Epithelial cell of esophagus (primary cell): ENCODE measurements at regions not wholly inside any gene's neighbourhood (a gene's known extent, or its start where the extent isn't known, plus 50 kb on each side); places are given as distances from the start of the nearest gene placed in this dataset.
"Not testable (repeated sequence)": the region's sequence is repeated elsewhere in the genome, so short reads cannot be mapped to it uniquely, and the experiment has no call there.

Experiments
- DNase-seq: peaks from one replicate; pipeline ENCODE4 v3.0.0; 2010; ENCODE audit warnings: low read depth
- H3K4me3 ChIP-seq: 2 replicates; pipeline ENCODE4 v1.5.1; 2011; ENCODE audit warnings: mild to moderate bottlenecking, low read length, control low read depth
- TF ChIP-seq, protein P1 (sequence below): IDR thresholded peaks from 2 replicates; pipeline ENCODE4 v1.5.1; 2011; ENCODE audit warnings: low read depth, mild to moderate bottlenecking, low read length, control low read depth, inconsistent platforms; ENCODE audit not compliant: insufficient read depth; ENCODE audit errors: missing control alignments

DNA sequence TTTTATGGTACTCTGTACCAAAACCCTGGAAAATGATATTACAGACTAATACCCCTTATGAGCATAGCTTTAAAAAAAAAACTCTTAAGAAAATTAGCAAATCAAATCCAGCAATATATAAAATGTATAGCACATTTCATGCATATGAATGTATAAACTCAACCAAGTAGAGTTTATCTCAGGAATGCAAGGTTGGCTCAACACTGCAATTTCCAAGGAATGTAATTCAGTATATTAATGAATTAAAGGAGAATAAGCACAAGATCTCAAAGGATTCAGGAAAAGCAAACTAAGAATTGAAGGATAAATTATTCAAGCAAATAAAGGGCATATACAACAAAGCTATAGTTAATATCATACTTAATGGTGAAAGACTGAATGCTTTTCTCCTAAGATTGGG lies 61.9 kb upstream of the RPL38 start:
- no peak for DNase-seq
- TF ChIP-seq, protein P1, sequence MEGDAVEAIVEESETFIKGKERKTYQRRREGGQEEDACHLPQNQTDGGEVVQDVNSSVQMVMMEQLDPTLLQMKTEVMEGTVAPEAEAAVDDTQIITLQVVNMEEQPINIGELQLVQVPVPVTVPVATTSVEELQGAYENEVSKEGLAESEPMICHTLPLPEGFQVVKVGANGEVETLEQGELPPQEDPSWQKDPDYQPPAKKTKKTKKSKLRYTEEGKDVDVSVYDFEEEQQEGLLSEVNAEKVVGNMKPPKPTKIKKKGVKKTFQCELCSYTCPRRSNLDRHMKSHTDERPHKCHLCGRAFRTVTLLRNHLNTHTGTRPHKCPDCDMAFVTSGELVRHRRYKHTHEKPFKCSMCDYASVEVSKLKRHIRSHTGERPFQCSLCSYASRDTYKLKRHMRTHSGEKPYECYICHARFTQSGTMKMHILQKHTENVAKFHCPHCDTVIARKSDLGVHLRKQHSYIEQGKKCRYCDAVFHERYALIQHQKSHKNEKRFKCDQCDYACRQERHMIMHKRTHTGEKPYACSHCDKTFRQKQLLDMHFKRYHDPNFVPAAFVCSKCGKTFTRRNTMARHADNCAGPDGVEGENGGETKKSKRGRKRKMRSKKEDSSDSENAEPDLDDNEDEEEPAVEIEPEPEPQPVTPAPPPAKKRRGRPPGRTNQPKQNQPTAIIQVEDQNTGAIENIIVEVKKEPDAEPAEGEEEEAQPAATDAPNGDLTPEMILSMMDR, result no peak
- no peak overlapping the region for H3K4me3 ChIP-seq

GRCh38 chr17:74143318-74143717 lies 60.2 kb upstream of the RPL38 start:
- H3K4me3 ChIP-seq, DNase-seq: not testable (repeated sequence)

DNA sequence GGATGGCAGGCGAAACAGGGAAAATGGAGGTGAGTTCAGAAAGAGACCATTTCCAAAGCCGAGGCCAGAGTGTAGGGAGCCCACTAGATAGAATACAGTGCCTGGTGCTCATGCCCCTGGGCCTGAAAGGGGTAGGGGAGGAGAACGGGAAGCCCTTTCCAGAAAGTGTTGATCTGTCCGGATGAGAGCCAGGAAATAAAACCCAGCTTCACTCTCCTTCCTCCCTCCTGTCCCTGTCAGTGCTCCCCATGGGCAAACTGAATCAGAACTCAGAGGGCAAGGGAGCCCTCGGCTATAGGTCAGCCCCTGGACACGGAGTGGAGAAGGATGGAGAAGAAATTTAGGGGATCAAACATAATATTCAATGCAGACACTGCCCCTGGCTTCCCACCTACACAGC lies 57.7 kb upstream of the RPL38 start:
- no peak for DNase-seq
- H3K4me3 ChIP-seq, result no peak overlapping the region
- TF ChIP-seq, protein P1, result no peak

GRCh38 chr17:74146196-74146595 lies 57.3 kb upstream of the RPL38 start:
- TF ChIP-seq, protein P1, result no peak
- DNase-seq, result no peak

DNA sequence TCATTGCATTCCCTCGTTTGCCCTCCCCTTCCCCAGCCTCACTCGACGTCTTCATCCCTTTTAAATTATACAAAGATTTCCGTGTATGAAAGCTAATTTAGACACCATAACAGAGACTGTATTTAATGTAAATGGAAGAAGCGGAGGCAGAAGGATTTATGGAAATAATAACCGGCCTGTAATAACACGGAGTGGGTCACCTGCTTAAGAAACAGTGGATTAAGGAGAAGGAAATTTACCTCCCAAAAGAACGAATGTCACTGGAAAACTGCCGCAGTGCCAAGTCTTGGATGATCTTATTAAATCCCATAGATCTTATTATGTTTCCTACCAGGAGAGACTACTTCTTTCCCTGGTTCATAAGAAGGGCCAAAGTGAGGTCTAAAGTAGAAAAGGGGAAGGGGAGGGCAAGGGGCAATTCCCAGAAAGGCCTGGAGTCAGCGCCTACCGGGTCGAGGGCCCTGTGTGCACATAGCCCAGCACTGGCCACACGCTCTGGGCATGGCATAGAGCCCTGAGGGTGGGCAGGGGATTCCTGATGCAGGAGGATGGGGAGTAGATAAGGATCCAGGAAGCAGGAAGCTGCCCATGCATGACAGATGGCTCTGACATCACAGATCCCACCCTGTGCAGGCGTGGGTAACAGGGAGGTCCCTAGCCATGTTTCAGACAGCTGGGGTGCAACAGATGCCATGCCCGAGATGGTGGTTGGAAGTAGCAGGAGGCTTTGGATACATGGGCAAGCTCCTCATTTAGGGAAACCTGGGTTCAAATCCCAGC lies 56.2 kb upstream of the RPL38 start:
- DNase-seq, result no peak
- H3K4me3 ChIP-seq, result no peak overlapping the region
- TF ChIP-seq, protein P1, result no peak

More at GRCh38 chr17:74146196-74146595, 57.3 kb upstream of the RPL38 start:
- H3K4me3 ChIP-seq, result no peak overlapping the region

GRCh38 chr17:74147966-74148365 lies 55.5 kb upstream of the RPL38 start:
- H3K4me3 ChIP-seq, result no peak overlapping the region
- TF ChIP-seq, protein P1, result no peak
- no peak for DNase-seq

DNA sequence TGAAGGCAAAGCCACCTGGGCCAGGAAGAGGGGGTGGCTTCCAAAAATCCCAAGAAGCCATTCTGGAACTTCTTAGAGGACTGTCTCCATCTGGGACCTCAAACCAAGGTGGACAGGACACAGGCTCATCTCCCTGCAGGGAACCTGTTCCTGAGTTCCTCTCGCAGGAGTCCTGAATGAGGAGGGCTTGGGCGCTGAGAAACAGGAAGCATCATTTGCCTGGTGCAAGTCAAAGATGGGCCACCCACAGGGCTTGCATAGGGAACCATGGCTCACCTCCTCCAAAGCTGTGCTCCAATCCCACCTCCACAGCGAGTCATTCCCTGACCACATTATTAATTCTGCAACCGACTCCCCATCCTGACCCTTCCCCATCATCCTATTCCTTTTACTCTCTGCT lies 55.0 kb upstream of the RPL38 start:
- H3K4me3 ChIP-seq, result no peak overlapping the region
- DNase-seq, result no peak
- TF ChIP-seq, protein P1, result no peak
